Ascending aorta (tissue), 2 donors: ENCODE measurements at regions not wholly inside any gene's neighbourhood (a gene's known extent, or its start where the extent isn't known, plus 50 kb on each side); places are given as distances from the start of the nearest gene placed in this dataset.
A peak's percentile ranks its signal among the peaks of the same experiment; 100 is the strongest.

Experiments used
- DNase-seq, 2 donors: peaks; one replicate each; pipeline ENCODE4 v3.0.0-alpha.2; 2019; ENCODE audit warnings: low spot score in 2 of 2
- H3K27ac ChIP-seq, 2 donors: fragments of 200-600 bp; sonication (generic); one replicate each; pipeline ENCODE4 v1.5.1; 2016 to 2017; ENCODE audit warnings: mild to moderate bottlenecking in 1 of 2
- H3K27me3 ChIP-seq: fragments of 200-600 bp; sonication (generic); one replicate; pipeline ENCODE4 v1.5.1; 2017
- H3K36me3 ChIP-seq, 2 donors: fragments of 200-600 bp; sonication (generic); one replicate each; pipeline ENCODE4 v1.5.1; 2016
- H3K4me1 ChIP-seq, 2 donors: fragments of 200-600 bp; sonication (generic); one replicate each; pipeline ENCODE4 v1.5.1; 2016 to 2017; ENCODE audit warnings: mild to moderate bottlenecking in 1 of 2
- H3K4me3 ChIP-seq, 2 donors: fragments of 200-600 bp; sonication (generic); one replicate each; pipeline ENCODE4 v1.5.1; 2016 to 2017; ENCODE audit warnings: mild to moderate bottlenecking in 1 of 2
- H3K9me3 ChIP-seq, 2 donors: fragments of 200-600 bp; sonication (generic); one replicate each; pipeline ENCODE4 v1.5.1; 2016
- CTCF ChIP-seq, 3 experiments: fragments of 200-600 bp in 2 of 3; fragments of 450-650 bp in 1 of 3; sonication (generic) in 2 of 3; IDR thresholded peaks; one replicate each; pipeline ENCODE4 v1.5.1; 2016 to 2019; ENCODE audit warnings: antibody characterized with exemption in 3 of 3, mild to moderate bottlenecking in 1 of 3, moderate library complexity in 1 of 3
- intact Hi-C: fragments of 100-400 bp; cut with DNase I; formaldehyde crosslinking; loops from one replicate; pipeline ENCODE4 v1.15.1; 2023

- Histone ChIP-seq H3K36me3 (no peaks in the 10 kb centered on the region), H3K27me3 (no peaks in the 10 kb centered on the region), H3K4me1 (no peaks in the 10 kb centered on the region), H3K4me3 (no peak overlapping the region), H3K27ac (no peak overlapping the region), H3K9me3 (no peaks in the 10 kb centered on the region)
- TF ChIP-seq CTCF (IDR thresholded peaks at IDR 0.05) = no peak
- no peak for DNase-seq
- intact Hi-C loops = no loop called here
Observed at GRCh38 chr13:22744688-22745452, 435.9 kb upstream of the SGCG start.

GRCh38 chr13:22748866-22749577 lies 431.8 kb upstream of the SGCG start:
- H3K27me3 ChIP-seq = no peaks in the 10 kb centered on the region
- TF ChIP-seq CTCF (IDR thresholded peaks at IDR 0.05) = no peak
- no peaks in the 10 kb centered on the region for H3K4me1 ChIP-seq
- H3K4me3 ChIP-seq = no peak overlapping the region
- H3K36me3 ChIP-seq = no peaks in the 10 kb centered on the region
- intact Hi-C loops = no loop called here
- no peak overlapping the region for H3K27ac ChIP-seq
- DNase-seq = no peak
- H3K9me3 ChIP-seq = no peaks in the 10 kb centered on the region

- no peaks in the 10 kb centered on the region for H3K27me3 ChIP-seq
- H3K9me3 ChIP-seq = no peaks in the 10 kb centered on the region
- intact Hi-C loops = no loop called here
- no peak overlapping the region for H3K4me3 ChIP-seq
- H3K36me3 ChIP-seq = no peaks in the 10 kb centered on the region
- H3K27ac ChIP-seq = no peak overlapping the region
- H3K4me1 ChIP-seq = no peaks in the 10 kb centered on the region
- no peak for DNase-seq
- TF ChIP-seq CTCF (IDR thresholded peaks at IDR 0.05) = no peak
Observed at GRCh38 chr13:22749626-22750025, 431.2 kb upstream of the SGCG start.

- Histone ChIP-seq H3K27ac (no peak overlapping the region), H3K36me3 (no peaks in the 10 kb centered on the region), H3K9me3 (no peaks in the 10 kb centered on the region), H3K27me3 (no peaks in the 10 kb centered on the region), H3K4me3 (no peak overlapping the region), H3K4me1 (no peaks in the 10 kb centered on the region)
- intact Hi-C loops = loop anchor here (1.0 to 5.0 kb wide), 2 partner anchors 655 to 1119 kb away; no protein-coding TSS in a partner anchor
- peak in 2 of 3 experiments; percentile 28 to 48 for TF ChIP-seq CTCF (IDR thresholded peaks at IDR 0.05)
- DNase-seq = no peak
Observed at GRCh38 chr13:22757530-22758120, 423.2 kb upstream of the SGCG start.

- no peak for TF ChIP-seq CTCF (IDR thresholded peaks at IDR 0.05)
- no peaks in the 10 kb centered on the region for H3K4me1 ChIP-seq
- H3K4me3 ChIP-seq = no peak overlapping the region
- intact Hi-C loops = loop anchor here (5.0 kb wide), 1 partner anchor 656 kb away; no protein-coding TSS in a partner anchor
- H3K9me3 ChIP-seq = no peaks in the 10 kb centered on the region
- H3K27ac ChIP-seq = no peak overlapping the region
- no peaks in the 10 kb centered on the region for H3K27me3 ChIP-seq
- no peak for DNase-seq
- H3K36me3 ChIP-seq = no peaks in the 10 kb centered on the region
Observed at GRCh38 chr13:22758245-22758644, 422.5 kb upstream of the SGCG start.
